Activated T-helper 1 cell treated with anti-CD3 and anti-CD28 coated beads, Interleukin-12 subunit alpha, Interleukin-12 subunit beta, Interleukin-2, Interleukin-4 antibody, amounts not matched to agents 30 ng/mL and 10 ng/mL and 1 ng/mL, durations not matched to agents 14 hours and 24 hours and 36 hours (primary cell): ENCODE measurements at regions not wholly inside any gene's neighbourhood (a gene's known extent, or its start where the extent isn't known, plus 50 kb on each side); places are given as distances from the start of the nearest gene placed in this dataset.

Source experiments
- DNase-seq: peaks from one replicate; pipeline ENCODE4 v3.0.0; 2021; ENCODE audit warnings: low spot score
- H3K27ac Mint-ChIP-seq: one replicate; pipeline ENCODE4 v1.8.0; 2021; ENCODE audit warnings: mild to moderate bottlenecking, mixed read lengths
- H3K27me3 Mint-ChIP-seq: one replicate; pipeline ENCODE4 v1.8.0; 2022; ENCODE audit warnings: mild to moderate bottlenecking, moderate library complexity, mixed read lengths; ENCODE audit not compliant: insufficient read depth
- H3K36me3 Mint-ChIP-seq: one replicate; pipeline ENCODE4 v1.8.0; 2021; ENCODE audit warnings: low read depth, mixed read lengths
- H3K4me1 Mint-ChIP-seq: one replicate; pipeline ENCODE4 v1.8.0; 2021; ENCODE audit warnings: low read depth, mixed read lengths
- H3K4me3 Mint-ChIP-seq: one replicate; pipeline ENCODE4 v1.8.0; 2021; ENCODE audit warnings: mild to moderate bottlenecking, moderate library complexity, mixed read lengths
- H3K9me3 Mint-ChIP-seq: one replicate; pipeline ENCODE4 v1.8.0; 2021; ENCODE audit warnings: mixed read lengths
- intact Hi-C: fragments of 100-400 bp; cut with micrococcal nuclease; formaldehyde crosslinking; loops from one replicate; pipeline ENCODE4 v1.15.1; 2024

DNA sequence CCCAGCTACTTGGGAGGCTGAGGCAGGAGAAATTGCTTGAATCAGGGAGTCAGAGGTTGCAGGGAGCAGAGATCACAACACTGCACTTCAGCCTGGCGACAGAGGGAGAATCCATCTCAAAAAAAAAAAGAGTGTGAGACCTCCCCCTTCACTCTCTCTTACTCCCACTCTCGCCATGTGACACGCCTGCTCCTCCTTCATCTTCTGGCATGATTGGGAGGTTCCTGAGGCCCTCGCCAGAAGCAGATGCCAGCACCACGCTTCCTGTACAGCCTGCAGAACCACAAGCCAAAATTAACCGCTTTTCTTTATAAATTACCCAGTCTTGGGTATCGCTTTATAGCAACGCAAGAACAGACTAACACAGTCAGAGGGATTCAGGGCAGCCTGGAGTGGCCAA, 66.3 kb upstream of the CREB1 start:
- DNase-seq = no peak
- H3K27ac Mint-ChIP-seq = no peak overlapping the region
- no peaks in the 10 kb centered on the region for H3K36me3 Mint-ChIP-seq

GRCh38 chr2:207464007-207464406, 65.8 kb upstream of the CREB1 start:
- Mint-ChIP-seq H3K27ac (no peak overlapping the region), H3K36me3 (no peaks in the 10 kb centered on the region), H3K4me3 (no peak overlapping the region), H3K4me1 (peaks cover 36% of the 10 kb centered on the region), H3K27me3 (peaks cover 3% of the 10 kb centered on the region), H3K9me3 (no peaks in the 10 kb centered on the region)
- DNase-seq = no peak
- intact Hi-C loops = no loop called here

More for the DNA sequence above, 66.3 kb upstream of the CREB1 start:
- peaks cover 34% of the 10 kb centered on the region for H3K4me1 Mint-ChIP-seq
- H3K27me3 Mint-ChIP-seq = peaks cover 3% of the 10 kb centered on the region
- H3K9me3 Mint-ChIP-seq = no peaks in the 10 kb centered on the region
- intact Hi-C loops = no loop called here
- no peak overlapping the region for H3K4me3 Mint-ChIP-seq

DNA sequence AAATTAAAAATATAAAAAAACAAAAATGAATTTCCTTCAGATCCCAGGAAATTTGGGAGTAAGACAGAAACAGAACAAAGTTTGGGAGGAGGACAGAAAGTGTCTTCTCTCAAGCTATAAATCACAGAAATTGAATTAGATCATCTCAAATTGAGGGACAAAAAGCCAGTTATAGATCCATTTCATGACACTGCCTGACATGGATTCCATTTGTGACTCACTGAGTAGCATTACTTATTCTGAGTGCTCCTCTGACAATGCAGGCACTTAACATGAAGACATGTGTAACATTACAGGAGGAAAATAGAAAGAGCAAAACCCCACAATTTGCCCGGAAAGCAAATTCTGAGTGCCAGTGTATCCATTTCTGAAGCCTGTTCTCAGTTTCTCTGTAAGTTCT, 63.9 kb upstream of the CREB1 start:
- H3K27ac Mint-ChIP-seq = no peak overlapping the region
- no peak for DNase-seq
- H3K9me3 Mint-ChIP-seq = no peaks in the 10 kb centered on the region
- H3K4me3 Mint-ChIP-seq = no peak overlapping the region
- H3K36me3 Mint-ChIP-seq = no peaks in the 10 kb centered on the region
- peaks cover 26% of the 10 kb centered on the region for H3K4me1 Mint-ChIP-seq
- intact Hi-C loops = no loop called here
- peaks cover 3% of the 10 kb centered on the region for H3K27me3 Mint-ChIP-seq

DNA sequence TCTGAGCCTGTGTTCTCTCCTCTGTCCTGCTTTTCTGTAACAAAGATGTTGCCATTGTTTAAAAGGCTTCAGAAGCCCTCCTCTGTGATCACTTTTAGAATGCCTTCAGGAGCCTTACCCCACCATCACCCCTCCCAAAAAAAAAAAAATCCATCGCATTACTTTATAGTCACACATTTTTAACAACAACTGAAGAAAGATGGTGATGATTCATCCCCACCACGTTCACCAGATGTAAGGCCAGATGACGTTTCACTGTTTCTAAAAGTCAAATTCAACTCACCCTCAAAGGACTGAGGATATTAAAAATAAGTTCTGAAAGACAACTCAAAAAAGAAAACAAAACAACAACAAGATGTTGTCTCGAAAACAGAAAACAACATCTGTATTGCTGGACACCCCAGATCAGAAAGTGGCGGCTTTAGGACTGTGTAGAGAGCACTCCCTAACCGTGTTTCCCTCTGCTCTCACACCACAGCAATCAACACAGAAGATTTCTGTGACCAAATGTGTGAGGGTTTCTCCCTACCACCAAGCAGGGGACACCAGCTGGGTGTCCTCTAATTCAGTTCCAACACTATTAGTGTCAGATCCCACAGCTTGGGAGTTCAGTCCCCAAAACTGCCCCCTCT, 61.9 kb upstream of the CREB1 start:
- no peak for DNase-seq
- Mint-ChIP-seq H3K27me3 (peaks cover 3% of the 10 kb centered on the region), H3K4me1 (peaks cover 29% of the 10 kb centered on the region), H3K36me3 (no peaks in the 10 kb centered on the region), H3K27ac (peak overlapping the region; percentile 79), H3K9me3 (no peaks in the 10 kb centered on the region), H3K4me3 (peak overlapping the region; percentile 16)
- intact Hi-C loops = no loop called here

DNA sequence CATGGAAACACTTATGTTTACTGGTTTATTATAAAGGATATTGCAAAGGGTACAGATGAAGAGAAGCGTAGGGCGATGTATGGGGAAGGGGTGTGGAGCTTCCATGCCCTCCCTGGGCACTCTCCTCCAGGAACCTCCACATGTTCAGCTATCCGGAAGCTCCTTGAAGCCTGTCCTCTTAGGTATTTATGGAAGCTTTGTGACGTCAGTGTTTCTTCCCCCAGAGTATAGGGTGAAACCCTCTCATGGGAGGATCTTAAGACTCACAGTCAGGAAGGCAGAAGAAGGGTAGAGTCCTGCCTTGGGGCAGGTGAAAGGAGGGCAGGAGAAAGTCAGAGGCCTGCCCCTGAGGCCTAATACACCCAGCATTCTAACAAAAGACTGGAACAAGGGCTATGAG, 61.3 kb upstream of the CREB1 start:
- H3K27ac Mint-ChIP-seq = no peak overlapping the region
- DNase-seq = no peak

GRCh38 chr2:207469451-207469850, 60.3 kb upstream of the CREB1 start:
- Mint-ChIP-seq H3K27me3 (peaks cover 1% of the 10 kb centered on the region), H3K4me1 (peaks cover 25% of the 10 kb centered on the region), H3K36me3 (no peaks in the 10 kb centered on the region), H3K9me3 (no peaks in the 10 kb centered on the region), H3K27ac (no peak overlapping the region), H3K4me3 (no peak overlapping the region)
- no peak for DNase-seq
- intact Hi-C loops = no loop called here

More for the DNA sequence above, 61.3 kb upstream of the CREB1 start:
- intact Hi-C loops = no loop called here
- H3K4me1 Mint-ChIP-seq = peaks cover 27% of the 10 kb centered on the region
- H3K27me3 Mint-ChIP-seq = peaks cover 2% of the 10 kb centered on the region
- no peak overlapping the region for H3K4me3 Mint-ChIP-seq
- no peaks in the 10 kb centered on the region for H3K9me3 Mint-ChIP-seq
- H3K36me3 Mint-ChIP-seq = no peaks in the 10 kb centered on the region

GRCh38 chr2:207469943-207470729, 59.6 kb upstream of the CREB1 start:
- peaks cover 1% of the 10 kb centered on the region for H3K27me3 Mint-ChIP-seq
- no peak for DNase-seq
- H3K27ac Mint-ChIP-seq = no peak overlapping the region
- no peak overlapping the region for H3K4me3 Mint-ChIP-seq
- intact Hi-C loops = loop anchor here (5.0 kb wide), 5 partner anchors 48 to 248 kb away; no protein-coding TSS in a partner anchor
- H3K9me3 Mint-ChIP-seq = no peaks in the 10 kb centered on the region
- no peaks in the 10 kb centered on the region for H3K36me3 Mint-ChIP-seq
- H3K4me1 Mint-ChIP-seq = peaks cover 32% of the 10 kb centered on the region

DNA sequence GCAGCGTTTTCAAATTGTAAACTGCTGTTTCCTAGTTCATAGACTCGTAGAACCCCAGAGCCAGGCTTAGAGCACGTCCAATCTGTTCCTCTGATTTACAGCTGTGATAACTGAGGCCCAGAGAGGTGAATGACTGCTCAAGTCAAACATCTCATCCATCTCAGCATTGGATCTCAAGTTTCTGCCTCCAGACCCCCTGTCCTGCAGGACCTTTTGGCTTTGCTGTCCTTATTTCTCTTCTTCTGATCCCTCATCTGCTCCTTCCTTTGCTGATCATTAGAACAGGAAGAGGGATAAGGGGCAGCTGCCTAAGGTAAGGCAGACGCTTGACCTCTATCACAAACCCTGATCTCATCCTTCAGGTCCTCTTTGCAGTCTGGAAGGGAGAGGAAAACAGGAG, 58.5 kb upstream of the CREB1 start:
- H3K27me3 Mint-ChIP-seq = no peaks in the 10 kb centered on the region
- intact Hi-C loops = loop anchor here (5.0 kb wide), 5 partner anchors 49 to 249 kb away; no protein-coding TSS in a partner anchor
- DNase-seq = no peak
- H3K27ac Mint-ChIP-seq = no peak overlapping the region
- H3K9me3 Mint-ChIP-seq = no peaks in the 10 kb centered on the region
- H3K4me3 Mint-ChIP-seq = no peak overlapping the region
- H3K4me1 Mint-ChIP-seq = peaks cover 37% of the 10 kb centered on the region
- no peaks in the 10 kb centered on the region for H3K36me3 Mint-ChIP-seq

- Mint-ChIP-seq H3K36me3 (no peaks in the 10 kb centered on the region), H3K27ac (no peak overlapping the region), H3K9me3 (no peaks in the 10 kb centered on the region), H3K4me3 (no peak overlapping the region), H3K27me3 (no peaks in the 10 kb centered on the region), H3K4me1 (peaks cover 34% of the 10 kb centered on the region)
- intact Hi-C loops = loop anchor here (1.0 to 5.0 kb wide), 8 partner anchors 50 to 491 kb away; partner anchors contain the start of gene KLF7
- no peak for DNase-seq
Measured at GRCh38 chr2:207472343-207473048, 57.3 kb upstream of the CREB1 start.

GRCh38 chr2:207473049-207473930, 56.5 kb upstream of the CREB1 start:
- peak; percentile 47 for DNase-seq
- H3K27me3 Mint-ChIP-seq = no peaks in the 10 kb centered on the region
- no peak overlapping the region for H3K4me3 Mint-ChIP-seq
- H3K4me1 Mint-ChIP-seq = peaks cover 26% of the 10 kb centered on the region
- H3K36me3 Mint-ChIP-seq = no peaks in the 10 kb centered on the region
- H3K27ac Mint-ChIP-seq = no peak overlapping the region
- intact Hi-C loops = loop anchor here (1.0 to 5.0 kb wide), 8 partner anchors 51 to 492 kb away; partner anchors contain the start of gene KLF7
- no peaks in the 10 kb centered on the region for H3K9me3 Mint-ChIP-seq

DNA sequence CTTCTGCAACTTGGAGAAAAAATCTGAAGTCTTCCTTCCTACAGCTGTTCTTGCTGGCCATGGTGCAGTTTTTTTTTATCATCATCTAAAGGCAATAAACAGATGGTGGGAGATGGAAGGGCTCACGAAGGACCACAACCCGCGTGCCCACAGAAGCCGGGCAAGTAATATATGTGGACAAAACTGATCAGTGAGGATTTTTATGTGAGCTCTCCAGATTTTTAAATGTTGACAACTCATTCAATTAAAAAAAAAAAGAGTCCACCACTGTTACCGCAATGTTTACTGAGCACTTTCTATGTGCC, 55.9 kb upstream of the CREB1 start:
- Mint-ChIP-seq H3K27ac (no peak overlapping the region), H3K4me3 (no peak overlapping the region), H3K4me1 (peaks cover 29% of the 10 kb centered on the region), H3K9me3 (no peaks in the 10 kb centered on the region), H3K36me3 (no peaks in the 10 kb centered on the region), H3K27me3 (no peaks in the 10 kb centered on the region)
- intact Hi-C loops = loop anchor here (1.0 to 5.0 kb wide), 8 partner anchors 52 to 493 kb away; partner anchors contain the start of gene KLF7
- DNase-seq = no peak

DNA sequence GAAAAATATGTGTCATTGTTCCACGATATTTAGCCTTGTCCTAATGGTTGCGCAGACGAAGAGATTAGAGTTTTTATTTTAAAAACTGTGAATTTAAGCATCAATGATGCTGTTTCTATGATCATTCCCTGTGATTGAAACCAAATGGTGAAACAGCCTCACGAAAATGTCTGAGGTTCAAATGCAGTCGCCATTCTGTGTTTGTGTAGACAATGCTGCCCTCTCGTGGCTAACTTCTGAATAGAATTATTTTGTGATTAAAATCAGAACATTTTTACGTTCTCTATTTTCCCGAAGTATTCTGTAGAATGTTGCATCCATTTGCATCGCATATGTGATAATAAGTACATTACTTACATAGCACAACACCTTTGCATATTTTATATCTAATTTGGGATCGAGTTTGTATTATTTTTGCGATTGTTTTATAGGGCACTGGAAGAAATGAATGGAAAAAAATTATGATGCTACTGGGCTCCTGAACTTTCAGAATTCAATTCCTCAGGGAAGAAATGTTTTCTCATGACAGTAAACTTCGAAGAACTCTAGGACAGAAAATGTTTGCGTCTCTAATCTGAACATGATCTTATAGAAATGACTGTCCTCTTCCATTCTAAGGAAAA, 54.8 kb upstream of the CREB1 start:
- H3K9me3 Mint-ChIP-seq = no peaks in the 10 kb centered on the region
- no peak overlapping the region for H3K27ac Mint-ChIP-seq
- H3K27me3 Mint-ChIP-seq = no peaks in the 10 kb centered on the region
- intact Hi-C loops = loop anchor here (1.0 to 5.0 kb wide), 12 partner anchors 53 to 919 kb away; partner anchors contain the start of gene CREB1
- no peak overlapping the region for H3K4me3 Mint-ChIP-seq
- no peak for DNase-seq
- no peaks in the 10 kb centered on the region for H3K36me3 Mint-ChIP-seq
- peaks cover 39% of the 10 kb centered on the region for H3K4me1 Mint-ChIP-seq
